H1 (cell line): ENCODE measurements at regions not wholly inside any gene's neighbourhood (a gene's known extent, or its start where the extent isn't known, plus 50 kb on each side); places are given as distances from the start of the nearest gene placed in this dataset.
"Not testable (repeated sequence)": the region's sequence is repeated elsewhere in the genome, so short reads cannot be mapped to it uniquely, and the experiment has no call there.

Experiments
- CTCF ChIA-PET: fragments of 300-600 bp; sonication (Branson Sonifier 250); formaldehyde crosslinking; loops from one replicate; lab custom pipeline; 2021; ENCODE audit not compliant: partially characterized antibody; lab: Charles Lee
- POLR2A ChIA-PET: fragments of 300-600 bp; sonication (Branson Sonifier 250); formaldehyde crosslinking; loops from one replicate; lab custom pipeline; 2021; ENCODE audit warnings: inconsistent platforms; ENCODE audit not compliant: partially characterized antibody; lab: Charles Lee
- DNase-seq, 2 experiments: peaks; one replicate each; pipeline versions ENCODE4 v3.0.0 to v3.0.0-alpha.2; 2010 to 2022; ENCODE audit warnings: low spot score in 2 of 2, low read depth in 1 of 2, mixed read lengths in 1 of 2
- FAIRE-seq: peaks from 2 replicates; lab custom pipeline; 2011; peaks lifted over from hg19 to GRCh38; lab: Jason Lieb, UNC
- H2AFZ ChIP-seq: 2 replicates; pipeline ENCODE4 v1.8.1; 2012; ENCODE audit warnings: low read length, inconsistent platforms
- H2AK5ac ChIP-seq: 2 replicates; pipeline ENCODE4 v1.6.1; 2013; ENCODE audit warnings: low read depth, low read length
- H2BK120ac ChIP-seq: replicated peaks from 2 replicates; pipeline ENCODE3; 2013; ENCODE audit warnings: low read depth, low read length, inconsistent platforms
- H2BK12ac ChIP-seq: 2 replicates; pipeline ENCODE4 v1.6.1; 2013; ENCODE audit warnings: low read depth, low read length
- H2BK15ac ChIP-seq: 2 replicates; pipeline ENCODE4 v1.6.1; 2013; ENCODE audit warnings: low read length
- H2BK20ac ChIP-seq: 2 replicates; pipeline ENCODE4 v1.6.1; 2013; ENCODE audit warnings: low read length
- H2BK5ac ChIP-seq: 2 replicates; pipeline ENCODE4 v1.6.1; 2013; ENCODE audit warnings: low read depth, low read length
- H3K14ac ChIP-seq: 2 replicates; pipeline ENCODE4 v1.6.1; 2013; ENCODE audit warnings: inconsistent platforms; ENCODE audit not compliant: insufficient read length
- H3K18ac ChIP-seq: 2 replicates; pipeline ENCODE4 v1.6.1; 2013; ENCODE audit warnings: low read length; ENCODE audit errors: extremely low read depth
- H3K23ac ChIP-seq: 2 replicates; pipeline ENCODE4 v1.6.1; 2013; ENCODE audit warnings: inconsistent platforms; ENCODE audit not compliant: insufficient read length
- H3K23me2 ChIP-seq: 2 replicates; pipeline ENCODE4 v1.6.1; 2013; ENCODE audit warnings: low read depth, low read length
- H3K27ac ChIP-seq: 2 replicates; pipeline ENCODE4 v1.6.1; 2011; ENCODE audit warnings: low read depth, low read length, inconsistent platforms
- H3K27me3 ChIP-seq, 4 experiments: replicated peaks in 1 of 4; 1 replicate in 1 of 4; 2 replicates in 3 of 4; pipeline versions ENCODE4 v1.6.1 to v1.8.1; 2011 to 2013; ENCODE audit warnings: low read length in 3 of 4, mild to moderate bottlenecking in 3 of 4, inconsistent platforms in 2 of 4, mixed read lengths in 2 of 4, moderate library complexity in 1 of 4; ENCODE audit not compliant: control insufficient read depth in 3 of 4, insufficient read depth in 3 of 4; ENCODE audit errors: extremely low read depth in 1 of 4
- H3K36me3 ChIP-seq, 4 experiments: 2 replicates each; pipeline versions ENCODE4 v1.6.1 to v1.8.1; 2011 to 2013; ENCODE audit warnings: mild to moderate bottlenecking in 4 of 4, low read length in 3 of 4, moderate library complexity in 2 of 4, control low read depth in 1 of 4, inconsistent platforms in 1 of 4; ENCODE audit not compliant: insufficient read depth in 4 of 4, control insufficient read depth in 2 of 4
- H3K4ac ChIP-seq: replicated peaks from 2 replicates; pipeline ENCODE3; 2013; ENCODE audit warnings: low read length, low read depth, mixed read lengths, inconsistent platforms; ENCODE audit not compliant: insufficient read length
- H3K4me1 ChIP-seq, 4 experiments: replicated peaks in 1 of 4; 1 replicate in 1 of 4; 2 replicates in 3 of 4; pipeline versions ENCODE4 v1.6.1 to v1.8.1; 2011 to 2013; ENCODE audit warnings: low read length in 3 of 4, inconsistent platforms in 2 of 4, mixed read lengths in 1 of 4; ENCODE audit not compliant: insufficient read depth in 4 of 4, control insufficient read depth in 3 of 4
- H3K4me2 ChIP-seq, 2 experiments: 2 replicates each; pipeline versions ENCODE4 v1.6.1 to v1.8.1; 2011 to 2013; ENCODE audit warnings: low read depth in 2 of 2, low read length in 2 of 2, control low read depth in 1 of 2, inconsistent platforms in 1 of 2, mild to moderate bottlenecking in 1 of 2; ENCODE audit not compliant: insufficient read depth in 1 of 2
- H3K4me3 ChIP-seq, 4 experiments: fragments of 200-600, 300-600 bp in 1 of 4; sonication (generic), shearing (Covaris generic), sonication (Bioruptor Twin) in 1 of 4; 2 replicates each; pipeline versions ENCODE4 v1.5.1 to v1.8.1; 2011 to 2016; ENCODE audit warnings: low read length in 4 of 4, low read depth in 3 of 4, control low read depth in 2 of 4, inconsistent platforms in 2 of 4, mild to moderate bottlenecking in 2 of 4, mixed read lengths in 1 of 4, moderate library complexity in 1 of 4; ENCODE audit not compliant: insufficient read depth in 2 of 4; ENCODE audit errors: extremely low read depth in 1 of 4
- H3K56ac ChIP-seq: replicated peaks from 2 replicates; pipeline ENCODE3; 2013; ENCODE audit warnings: low read depth, mild to moderate bottlenecking, mixed read lengths, low read length, inconsistent platforms; ENCODE audit not compliant: insufficient read length
- H3K79me1 ChIP-seq: 2 replicates; pipeline ENCODE4 v1.6.1; 2013; ENCODE audit warnings: low read depth, low read length, control low read depth
- H3K79me2 ChIP-seq, 2 experiments: 2 replicates each; pipeline versions ENCODE4 v1.6.1 to v1.8.1; 2012 to 2013; ENCODE audit warnings: low read length in 2 of 2, mild to moderate bottlenecking in 2 of 2, inconsistent platforms in 1 of 2; ENCODE audit not compliant: insufficient read depth in 2 of 2, control insufficient read depth in 1 of 2
- H3K9ac ChIP-seq, 4 experiments: replicated peaks in 1 of 4; 1 replicate in 1 of 4; 2 replicates in 3 of 4; pipeline versions ENCODE4 v1.6.1 to v1.8.1; 2011 to 2013; ENCODE audit warnings: low read depth in 3 of 4, low read length in 3 of 4, control low read depth in 2 of 4, mild to moderate bottlenecking in 2 of 4, moderate library complexity in 2 of 4, inconsistent platforms in 1 of 4; ENCODE audit errors: extremely low read depth in 1 of 4
- H3K9me3 ChIP-seq, 2 experiments: 2 replicates each; pipeline versions ENCODE4 v1.6.1 to v1.8.1; 2012 to 2013; ENCODE audit warnings: mild to moderate bottlenecking in 2 of 2, moderate library complexity in 2 of 2, control low read depth in 1 of 2, inconsistent platforms in 1 of 2, low read depth in 1 of 2, low read length in 1 of 2, mixed read lengths in 1 of 2; ENCODE audit not compliant: insufficient read depth in 2 of 2
- H4K20me1 ChIP-seq, 2 experiments: replicated peaks in 1 of 2; 2 replicates each; pipeline versions ENCODE3 to v1.8.1; 2011 to 2013; ENCODE audit warnings: inconsistent platforms in 2 of 2, low read length in 2 of 2, mild to moderate bottlenecking in 1 of 2; ENCODE audit not compliant: insufficient read depth in 2 of 2, control insufficient read depth in 1 of 2
- H4K5ac ChIP-seq: 2 replicates; pipeline ENCODE4 v1.6.1; 2013; ENCODE audit warnings: low read length, low read depth, mixed read lengths, inconsistent platforms; ENCODE audit not compliant: insufficient read length
- H4K8ac ChIP-seq: 2 replicates; pipeline ENCODE4 v1.8.0; 2013; ENCODE audit warnings: mild to moderate bottlenecking, moderate library complexity, low read length, inconsistent platforms; ENCODE audit not compliant: insufficient read depth; ENCODE audit errors: extremely low read depth
- H4K91ac ChIP-seq: replicated peaks from 2 replicates; pipeline ENCODE3; 2013; ENCODE audit warnings: low read length, mixed read lengths, inconsistent platforms; ENCODE audit not compliant: insufficient read length
- SP4 ChIP-seq: IDR thresholded peaks from 2 replicates; pipeline ENCODE4 v1.6.1; 2012; ENCODE audit warnings: low read length, inconsistent platforms
- WGBS, 2 experiments: shearing (Covaris generic) in 1 of 2; methylation state at CpG; one replicate each; pipeline versions ENCODE4 v1.1.6 to v1.1.7; 2013 to 2015; ENCODE audit warnings: low lambda C conversion rate in 2 of 2, mixed read lengths in 2 of 2, inconsistent platforms in 1 of 2, low coverage in 1 of 2, missing lambda C conversion rate in 1 of 2; ENCODE audit not compliant: insufficient replicate concordance in 2 of 2, insufficient coverage in 1 of 2, insufficient read length in 1 of 2; ENCODE audit errors: extremely low coverage in 1 of 2, missing lambda C conversion rate in 1 of 2; 5-methylcytosine and 5-hydroxymethylcytosine counted together

GRCh38 chr4:103842076-103842475, 122.3 kb upstream of the TACR3 start (continued):
- no peak for TF ChIP-seq SP4

- H2BK5ac ChIP-seq, H4K20me1 ChIP-seq, H3K23me2 ChIP-seq, H4K5ac ChIP-seq, H3K4ac ChIP-seq, FAIRE-seq, H2BK120ac ChIP-seq, H2AK5ac ChIP-seq, H3K79me1 ChIP-seq, H3K36me3 ChIP-seq, POLR2A ChIA-PET, H3K4me1 ChIP-seq, H2BK12ac ChIP-seq, H2BK15ac ChIP-seq, H3K4me3 ChIP-seq, H3K4me2 ChIP-seq, H2AFZ ChIP-seq, H3K9ac ChIP-seq, H3K27ac ChIP-seq, H3K23ac ChIP-seq, H3K14ac ChIP-seq, H3K27me3 ChIP-seq, H4K8ac ChIP-seq, H2BK20ac ChIP-seq, H3K56ac ChIP-seq, H3K18ac ChIP-seq, DNase-seq, H3K9me3 ChIP-seq, H4K91ac ChIP-seq, H3K79me2 ChIP-seq: not testable (repeated sequence)
- 78% methylated on average over 5 of the region's 5 CpGs; no CpG with 5 or more reads in 1 of the 2 experiments for WGBS, 2 experiments
- CTCF ChIA-PET = interaction anchor here (1.0 to 1.3 kb wide), 3 partner anchors 24 to 123 kb away, joined by 3 to 4 read pairs (median 3); no protein-coding TSS in a partner anchor
These were observed 90.5 kb upstream of the TACR3 start for GRCh38 chr4:103810308-103810707.
